EL (cell line): ENCODE measurements at regions not wholly inside any gene's neighbourhood (a gene's known extent, or its start where the extent isn't known, plus 50 kb on each side); places are given as distances from the start of the nearest gene placed in this dataset.
"Not testable (repeated sequence)": the region's sequence is repeated elsewhere in the genome, so short reads cannot be mapped to it uniquely, and the experiment has no call there.

Experiments
- DNase-seq: peaks from one replicate; pipeline ENCODE4 v3.0.0-alpha.2; 2016

- peak; percentile 62 for DNase-seq
Observed at GRCh38 chr4:106869551-106869950, 166.6 kb downstream of the DKK2 start.

- DNase-seq = peak; percentile 74
Observed at GRCh38 chr4:106868381-106869035, 167.6 kb downstream of the DKK2 start.

- DNase-seq = peak; percentile 51
Observed at GRCh38 chr4:106864231-106864630, 171.9 kb downstream of the DKK2 start.

- DNase-seq = no peak
Observed at GRCh38 chr4:106854569-106855351, 181.4 kb downstream of the DKK2 start.

- no peak for DNase-seq
Observed at GRCh38 chr4:106852426-106852825, 183.7 kb downstream of the DKK2 start.

GRCh38 chr4:106851726-106852125 is 184.4 kb downstream of the DKK2 start:
- DNase-seq = no peak

GRCh38 chr4:106850691-106851090 is 185.4 kb downstream of the DKK2 start:
- DNase-seq = no peak

GRCh38 chr4:106835919-106836318 is 200.2 kb downstream of the DKK2 start:
- no peak for DNase-seq

GRCh38 chr4:106830879-106831278 is 205.2 kb downstream of the DKK2 start:
- no peak for DNase-seq

- no peak for DNase-seq
Observed at GRCh38 chr4:106818764-106819163, 217.3 kb downstream of the DKK2 start.

GRCh38 chr4:106816496-106816895 is 219.6 kb downstream of the DKK2 start:
- peak; percentile 68 for DNase-seq

GRCh38 chr4:106810122-106810521 is 226.0 kb downstream of the DKK2 start:
- no peak for DNase-seq

GRCh38 chr4:106809076-106809475 is 227.0 kb downstream of the DKK2 start:
- peak; percentile 65 for DNase-seq

GRCh38 chr4:106806158-106806797 is 229.8 kb downstream of the DKK2 start:
- peak; percentile 6 for DNase-seq

GRCh38 chr4:106803083-106803482 is 233.0 kb downstream of the DKK2 start:
- DNase-seq = peak; percentile 57

GRCh38 chr4:106801386-106801785 is 234.7 kb downstream of the DKK2 start:
- DNase-seq = no peak

GRCh38 chr4:106796876-106797275 is 239.2 kb downstream of the DKK2 start:
- DNase-seq = no peak

- DNase-seq = no peak
Observed at GRCh38 chr4:106795326-106795725, 240.8 kb downstream of the DKK2 start.

GRCh38 chr4:106793933-106794332 is 242.2 kb downstream of the DKK2 start:
- DNase-seq = no peak

GRCh38 chr4:106775636-106776035 is 260.5 kb downstream of the DKK2 start:
- DNase-seq = no peak

- DNase-seq = not testable (repeated sequence)
Observed at GRCh38 chr4:106774055-106774454, 262.1 kb downstream of the DKK2 start.

GRCh38 chr4:106773076-106773905 is 262.8 kb downstream of the DKK2 start:
- DNase-seq = peak; percentile 61

GRCh38 chr4:106767991-106768390 is 268.1 kb downstream of the DKK2 start:
- DNase-seq = no peak
